ENCODE measurements at regions not wholly inside any gene's neighbourhood (a gene's known extent, or its start where the extent isn't known, plus 50 kb on each side); places are given as distances from the start of the nearest gene placed in this dataset.

GRCh38 chr4:186935901-186936300 lies 212.2 kb upstream of the FAT1 start:
- TF ChIP-seq CTCF (IDR thresholded peaks at IDR 0.05; ENCODE audit: insufficient read depth, low read depth, low read length, missing control alignments) = no peak
- no peak overlapping the region for H3K4me3 ChIP-seq (ENCODE audit: low read length)
- DNase-seq (ENCODE audit: low read depth) = peak; percentile 14

- peak; percentile 37 for TF ChIP-seq CTCF (IDR thresholded peaks at IDR 0.05; ENCODE audit: insufficient read depth, low read depth, low read length, missing control alignments)
- peak; percentile 84 for DNase-seq (ENCODE audit: low read depth)
- no peak overlapping the region for H3K4me3 ChIP-seq (ENCODE audit: low read length)
These were observed 213.1 kb upstream of the FAT1 start for GRCh38 chr4:186936496-186937375.

GRCh38 chr4:186939226-186939625 lies 215.6 kb upstream of the FAT1 start:
- no peak overlapping the region for H3K4me3 ChIP-seq (ENCODE audit: low read length)
- no peak for DNase-seq (ENCODE audit: low read depth)
- no peak for TF ChIP-seq CTCF (IDR thresholded peaks at IDR 0.05; ENCODE audit: insufficient read depth, low read depth, low read length, missing control alignments)

- DNase-seq (ENCODE audit: low read depth) = no peak
- H3K4me3 ChIP-seq (ENCODE audit: low read length) = no peak overlapping the region
- TF ChIP-seq CTCF (IDR thresholded peaks at IDR 0.05; ENCODE audit: insufficient read depth, low read depth, low read length, missing control alignments) = no peak
These were observed 216.1 kb upstream of the FAT1 start for GRCh38 chr4:186939766-186940165.

GRCh38 chr4:186940476-186940875 lies 216.8 kb upstream of the FAT1 start:
- no peak for TF ChIP-seq CTCF (IDR thresholded peaks at IDR 0.05; ENCODE audit: insufficient read depth, low read depth, low read length, missing control alignments)
- no peak for DNase-seq (ENCODE audit: low read depth)
- no peak overlapping the region for H3K4me3 ChIP-seq (ENCODE audit: low read length)

- no peak overlapping the region for H3K4me3 ChIP-seq (ENCODE audit: low read length)
- DNase-seq (ENCODE audit: low read depth) = no peak
- no peak for TF ChIP-seq CTCF (IDR thresholded peaks at IDR 0.05; ENCODE audit: insufficient read depth, low read depth, low read length, missing control alignments)
These were observed 219.2 kb upstream of the FAT1 start for GRCh38 chr4:186942758-186943377.
